MCF 10A (cell line): ENCODE measurements at regions not wholly inside any gene's neighbourhood (a gene's known extent, or its start where the extent isn't known, plus 50 kb on each side); places are given as distances from the start of the nearest gene placed in this dataset.

Source experiments
- BruUV-seq: library from RNA; stranded (reverse); fragments of 400-500 nt; replicated peaks from 2 replicates; lab custom pipeline; 2021; lab: Mats Ljungman, UMichigan
- CTCF ChIA-PET: fragments of 300-600 bp; sonication (Branson Sonifier 250); formaldehyde crosslinking; extraction: SDS; loops from one replicate; lab custom pipeline; 2021; ENCODE audit warnings: antibody characterized with exemption, inconsistent platforms; lab: Yijun Ruan, JAX
- POLR2A ChIA-PET: fragments of 300-600, 350-650 bp; sonication (Branson Sonifier 250); formaldehyde crosslinking; extraction: SDS; loops from one replicate; lab custom pipeline; 2020; ENCODE audit warnings: antibody characterized with exemption, inconsistent platforms; lab: Yijun Ruan, JAX
- DNase-seq: peaks from one replicate; pipeline ENCODE4 v3.0.0-alpha.2; 2018; ENCODE audit not compliant: unreplicated experiment
- H3K27ac Mint-ChIP-seq: one replicate; pipeline ENCODE4 v1.8.0; 2022; ENCODE audit warnings: mild to moderate bottlenecking, low read depth, mixed read lengths; ENCODE audit not compliant: unreplicated experiment
- H3K27me3 Mint-ChIP-seq: one replicate; pipeline ENCODE4 v1.8.0; 2022; ENCODE audit warnings: mixed read lengths; ENCODE audit not compliant: insufficient read depth, unreplicated experiment
- H3K36me3 Mint-ChIP-seq: one replicate; pipeline ENCODE4 v1.8.0; 2022; ENCODE audit warnings: mild to moderate bottlenecking, moderate library complexity, mixed read lengths; ENCODE audit not compliant: insufficient read depth, unreplicated experiment
- H3K4me1 Mint-ChIP-seq: one replicate; pipeline ENCODE4 v1.8.0; 2022; ENCODE audit warnings: mixed read lengths; ENCODE audit not compliant: insufficient read depth, unreplicated experiment
- H3K4me3 Mint-ChIP-seq: one replicate; pipeline ENCODE4 v1.8.0; 2022; ENCODE audit warnings: mild to moderate bottlenecking, moderate library complexity, mixed read lengths; ENCODE audit not compliant: unreplicated experiment
- H3K9me3 Mint-ChIP-seq: one replicate; pipeline ENCODE4 v1.8.0; 2022; ENCODE audit warnings: mixed read lengths; ENCODE audit not compliant: unreplicated experiment
- intact Hi-C: fragments of 100-400 bp; cut with micrococcal nuclease; formaldehyde crosslinking; loops from 2 replicates; pipeline ENCODE4 v1.14.1; 2022
- TF ChIP-seq, protein P1 (sequence below): fragments of 200-600 bp; IDR thresholded peaks from one replicate; pipeline ENCODE4 v1.8.0; 2022; ENCODE audit warnings: antibody characterized with exemption, mild to moderate bottlenecking; ENCODE audit not compliant: unreplicated experiment

DNA sequence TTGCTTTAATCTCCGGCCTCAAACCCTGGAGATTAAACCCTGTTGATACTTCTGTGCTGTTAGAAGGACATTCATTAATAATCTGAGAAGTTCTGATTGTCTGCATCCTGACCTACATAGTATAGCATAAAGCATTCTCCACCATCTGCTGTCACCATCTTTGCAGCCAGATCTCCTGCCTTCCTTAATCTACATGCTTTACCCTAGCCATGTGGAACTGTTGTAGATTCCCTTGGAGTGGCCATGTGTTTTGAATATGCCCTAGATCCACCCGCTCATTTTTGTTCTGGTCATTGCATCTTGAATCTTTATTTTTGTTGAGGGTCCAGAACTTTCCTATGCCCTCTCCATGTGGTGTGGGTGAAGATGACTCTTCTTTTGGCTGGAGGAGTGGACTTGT, 110.3 kb downstream of the OXSM start:
- intact Hi-C loops, result no loop called here
- CTCF ChIA-PET, result no interaction called here
- Mint-ChIP-seq H3K27me3 (no peaks in the 10 kb centered on the region), H3K4me3 (no peak overlapping the region), H3K36me3 (no peaks in the 10 kb centered on the region), H3K9me3 (no peaks in the 10 kb centered on the region), H3K27ac (no peak overlapping the region), H3K4me1 (no peaks in the 10 kb centered on the region)
- BruUV-seq, result no TSS peak
- POLR2A ChIA-PET, result no interaction called here
- TF ChIP-seq, protein P1, sequence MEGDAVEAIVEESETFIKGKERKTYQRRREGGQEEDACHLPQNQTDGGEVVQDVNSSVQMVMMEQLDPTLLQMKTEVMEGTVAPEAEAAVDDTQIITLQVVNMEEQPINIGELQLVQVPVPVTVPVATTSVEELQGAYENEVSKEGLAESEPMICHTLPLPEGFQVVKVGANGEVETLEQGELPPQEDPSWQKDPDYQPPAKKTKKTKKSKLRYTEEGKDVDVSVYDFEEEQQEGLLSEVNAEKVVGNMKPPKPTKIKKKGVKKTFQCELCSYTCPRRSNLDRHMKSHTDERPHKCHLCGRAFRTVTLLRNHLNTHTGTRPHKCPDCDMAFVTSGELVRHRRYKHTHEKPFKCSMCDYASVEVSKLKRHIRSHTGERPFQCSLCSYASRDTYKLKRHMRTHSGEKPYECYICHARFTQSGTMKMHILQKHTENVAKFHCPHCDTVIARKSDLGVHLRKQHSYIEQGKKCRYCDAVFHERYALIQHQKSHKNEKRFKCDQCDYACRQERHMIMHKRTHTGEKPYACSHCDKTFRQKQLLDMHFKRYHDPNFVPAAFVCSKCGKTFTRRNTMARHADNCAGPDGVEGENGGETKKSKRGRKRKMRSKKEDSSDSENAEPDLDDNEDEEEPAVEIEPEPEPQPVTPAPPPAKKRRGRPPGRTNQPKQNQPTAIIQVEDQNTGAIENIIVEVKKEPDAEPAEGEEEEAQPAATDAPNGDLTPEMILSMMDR, result no peak
- no peak for DNase-seq

- no TSS peak for BruUV-seq
- POLR2A ChIA-PET, result no interaction called here
- Mint-ChIP-seq H3K9me3 (no peaks in the 10 kb centered on the region), H3K36me3 (no peaks in the 10 kb centered on the region), H3K4me3 (no peak overlapping the region), H3K27me3 (no peaks in the 10 kb centered on the region), H3K27ac (no peak overlapping the region), H3K4me1 (no peaks in the 10 kb centered on the region)
- DNase-seq, result no peak
- TF ChIP-seq, protein P1, result no peak
- intact Hi-C loops, result no loop called here
- CTCF ChIA-PET, result interaction anchor here (0.8 kb wide), 1 partner anchor 678 kb away, joined by 3 read pairs; no protein-coding TSS in a partner anchor
These were observed 111.9 kb downstream of the OXSM start for GRCh38 chr3:25901796-25902195.

DNA sequence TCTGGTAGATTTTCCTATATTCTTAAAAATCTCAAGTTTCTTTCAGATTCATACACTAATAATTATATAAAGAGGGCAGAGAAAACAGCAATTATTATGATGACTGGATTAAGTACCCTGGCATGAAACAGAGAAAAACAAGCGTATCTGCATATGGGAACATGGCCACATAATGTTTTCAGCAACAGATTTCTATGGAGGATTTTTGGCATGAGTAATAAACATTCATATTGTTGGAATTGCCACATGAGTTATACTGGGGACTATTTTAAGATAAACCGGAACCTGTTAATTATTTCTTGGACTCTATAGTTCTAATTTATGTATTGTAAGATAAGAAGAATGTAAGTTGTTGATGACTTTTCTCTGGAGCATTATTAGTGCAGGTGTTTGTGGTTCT, 112.7 kb downstream of the OXSM start:
- H3K27ac Mint-ChIP-seq, result no peak overlapping the region
- BruUV-seq, result no TSS peak
- POLR2A ChIA-PET, result no interaction called here
- no peaks in the 10 kb centered on the region for H3K9me3 Mint-ChIP-seq
- intact Hi-C loops, result no loop called here
- no peaks in the 10 kb centered on the region for H3K36me3 Mint-ChIP-seq
- CTCF ChIA-PET, result interaction anchor here (0.6 kb wide), 1 partner anchor 433 kb away, joined by 3 read pairs; no protein-coding TSS in a partner anchor
- TF ChIP-seq, protein P1, result no peak
- no peak for DNase-seq
- H3K4me3 Mint-ChIP-seq, result no peak overlapping the region
- no peaks in the 10 kb centered on the region for H3K27me3 Mint-ChIP-seq
- H3K4me1 Mint-ChIP-seq, result peaks cover 4% of the 10 kb centered on the region

DNA sequence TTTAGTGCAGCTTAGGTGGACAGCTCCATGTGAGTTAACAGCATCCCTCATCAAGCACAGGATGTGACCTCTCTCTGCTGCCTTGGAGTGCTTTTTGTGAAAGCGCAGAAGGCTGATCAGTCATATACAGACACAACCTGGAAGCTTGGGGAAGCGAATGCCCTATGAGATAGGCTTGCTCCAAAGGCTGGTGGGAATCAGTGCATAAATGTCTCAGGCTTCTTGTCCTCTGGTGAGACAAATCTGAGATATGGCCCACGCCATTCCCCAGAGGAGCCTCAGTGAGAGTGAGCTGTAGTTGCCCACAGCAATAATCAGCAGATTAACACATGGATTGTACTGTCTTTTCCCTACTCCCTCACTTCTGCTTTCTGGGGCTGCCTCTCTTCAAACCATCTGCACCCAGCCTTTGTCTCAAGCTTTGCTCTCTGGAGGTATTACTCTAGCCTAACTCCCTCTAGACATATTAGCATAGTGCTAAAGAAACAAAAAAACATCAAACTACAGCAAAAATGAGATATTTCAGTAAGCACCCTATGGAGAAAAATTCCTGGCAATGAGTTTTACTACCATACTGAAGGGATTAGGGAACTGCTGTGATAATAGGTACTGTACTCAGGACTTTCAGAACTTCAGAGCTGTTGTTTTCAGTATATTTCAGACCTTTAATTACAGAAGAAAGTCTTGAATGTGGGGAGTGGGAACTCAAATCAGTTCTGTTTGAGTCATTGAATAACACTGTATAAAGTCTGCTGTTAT, 113.7 kb downstream of the OXSM start:
- H3K4me1 Mint-ChIP-seq, result peaks cover 4% of the 10 kb centered on the region
- H3K9me3 Mint-ChIP-seq, result no peaks in the 10 kb centered on the region
- ChIA-PET CTCF (interaction anchor here (0.6 to 1.2 kb wide), 5 partner anchors 66 to 809 kb away, joined by 3 read pairs; no protein-coding TSS in a partner anchor), POLR2A (no interaction called here)
- BruUV-seq, result no TSS peak
- H3K36me3 Mint-ChIP-seq, result no peaks in the 10 kb centered on the region
- no peak for DNase-seq
- intact Hi-C loops, result loop anchor here (1.0 to 2.0 kb wide), 2 partner anchors 215 to 809 kb away; no protein-coding TSS in a partner anchor
- no peak overlapping the region for H3K4me3 Mint-ChIP-seq
- no peak overlapping the region for H3K27ac Mint-ChIP-seq
- TF ChIP-seq, protein P1, result no peak
- no peaks in the 10 kb centered on the region for H3K27me3 Mint-ChIP-seq
